K562 (cell line): ENCODE measurements at regions not wholly inside any gene's neighbourhood (a gene's known extent, or its start where the extent isn't known, plus 50 kb on each side); places are given as distances from the start of the nearest gene placed in this dataset.

ENCODE experiments used
- ATAC-seq: fragments of 200-7000 bp; cut with Tn5 transposase; 3 replicates; pipeline ENCODE4 v1.9.1; 2020; ENCODE audit warnings: moderate library complexity
- BruUV-seq: library from RNA; stranded (reverse); fragments of 400-500 nt; replicated peaks from 2 replicates; lab custom pipeline; 2021; lab: Mats Ljungman, UMichigan
- CTCF ChIA-PET: fragments of 300-600 bp; formaldehyde crosslinking; extraction: SDS; loops from one replicate; lab custom pipeline; 2021; ENCODE audit warnings: low intra/inter-chr PET ratio; lab: Yijun Ruan, JAX
- POLR2A ChIA-PET: fragments of 300-600, 350-650 bp; sonication (Branson Sonifier 250); formaldehyde crosslinking; extraction: SDS; loops from one replicate; lab custom pipeline; 2021; ENCODE audit warnings: antibody characterized with exemption, inconsistent platforms; lab: Yijun Ruan, JAX
- DNase-seq, 4 experiments: peaks; one replicate each; pipeline versions ENCODE4 v3.0.0 to v3.0.0-alpha.2; 2011 to 2018; ENCODE audit warnings: low spot score in 3 of 4, mixed read lengths in 3 of 4; ENCODE audit errors: extremely low read depth in 1 of 4
- FAIRE-seq: peaks from 2 replicates; lab custom pipeline; 2011; peaks lifted over from hg19 to GRCh38; lab: Jason Lieb, UNC
- H2AFZ ChIP-seq: 2 replicates; pipeline ENCODE4 v1.6.0; 2011; ENCODE audit warnings: low read depth, low read length, control low read depth, inconsistent platforms
- H3K27ac ChIP-seq: fragments of 200-600 bp; 3 replicates; pipeline ENCODE4 v1.8.0; 2011; ENCODE audit warnings: low read depth, mild to moderate bottlenecking, control low read depth, inconsistent platforms, low read length, moderate library complexity, mixed read lengths; ENCODE audit errors: extremely low read depth
- H3K27me3 ChIP-seq, 2 experiments: fragments of 300-600 bp in 1 of 2; 2 replicates in 1 of 2; 3 replicates in 1 of 2; pipeline versions ENCODE4 v1.6.0 to v1.8.0; 2011; ENCODE audit warnings: inconsistent platforms in 2 of 2, low read length in 2 of 2, mild to moderate bottlenecking in 1 of 2, mixed read lengths in 1 of 2, moderate library complexity in 1 of 2; ENCODE audit not compliant: control insufficient read depth in 2 of 2, insufficient read depth in 2 of 2
- H3K36me3 ChIP-seq: fragments of 300-600 bp; 3 replicates; pipeline ENCODE4 v1.8.0; 2011; ENCODE audit warnings: mild to moderate bottlenecking, low read length, inconsistent platforms; ENCODE audit not compliant: control insufficient read depth, insufficient read depth
- H3K4me1 ChIP-seq, 2 experiments: fragments of 200-600 bp in 1 of 2; replicated peaks in 1 of 2; 2 replicates in 1 of 2; 3 replicates in 1 of 2; pipeline versions ENCODE4 v1.5.1 to v1.8.0; 2011; ENCODE audit warnings: inconsistent platforms in 2 of 2, low read length in 2 of 2, mild to moderate bottlenecking in 1 of 2, mixed read lengths in 1 of 2, moderate library complexity in 1 of 2; ENCODE audit not compliant: control insufficient read depth in 2 of 2, insufficient read depth in 2 of 2
- H3K4me2 ChIP-seq: 2 replicates; pipeline ENCODE4 v1.6.1; 2011; ENCODE audit warnings: low read length, control low read depth, inconsistent platforms, mixed read lengths; ENCODE audit not compliant: insufficient read depth
- H3K4me3 ChIP-seq: fragments of 200-600 bp; sonication (generic), shearing (Covaris generic); 2 replicates; pipeline ENCODE4 v1.5.1; 2016; ENCODE audit warnings: control low read depth, inconsistent platforms
- H3K79me2 ChIP-seq: fragments of 200-600 bp; 3 replicates; pipeline ENCODE4 v1.8.0; 2011; ENCODE audit warnings: low read length, inconsistent platforms; ENCODE audit not compliant: control insufficient read depth, insufficient read depth
- H3K9ac ChIP-seq, 2 experiments: 2 replicates each; pipeline versions ENCODE4 v1.6.0 to v1.6.1; 2011; ENCODE audit warnings: low read depth in 2 of 2, low read length in 2 of 2, control low read depth in 1 of 2, inconsistent platforms in 1 of 2, mild to moderate bottlenecking in 1 of 2, mixed read lengths in 1 of 2; ENCODE audit not compliant: insufficient read depth in 1 of 2
- H3K9me1 ChIP-seq: one replicate; pipeline ENCODE4 v1.6.0; 2011; ENCODE audit warnings: inconsistent platforms, mild to moderate bottlenecking, low read length, moderate library complexity; ENCODE audit not compliant: control insufficient read depth, insufficient read depth
- H3K9me3 ChIP-seq: replicated peaks from 2 replicates; pipeline ENCODE4 v1.5.1; 2011; ENCODE audit warnings: low read depth, low read length, inconsistent platforms; ENCODE audit not compliant: control insufficient read depth, insufficient read depth
- H4K20me1 ChIP-seq: replicated peaks from 2 replicates; pipeline ENCODE4 v1.6.1; 2011; ENCODE audit warnings: low read length, inconsistent platforms, mixed read lengths; ENCODE audit not compliant: control insufficient read depth, insufficient read depth
- ARID2 ChIP-seq: fragments of 450-650 bp; IDR thresholded peaks from 2 replicates; pipeline ENCODE4 v1.6.1; 2017; ENCODE audit warnings: antibody characterized with exemption, mild to moderate bottlenecking
- ATF7 ChIP-seq: fragments of 450-650 bp; IDR thresholded peaks from 2 replicates; pipeline ENCODE4 v1.7.1; 2014; ENCODE audit warnings: mild to moderate bottlenecking, moderate library complexity
- CBX2 ChIP-seq: fragments of 200-600 bp; sonication (generic); IDR thresholded peaks from one replicate; pipeline ENCODE4 v1.6.1; 2012; ENCODE audit warnings: mild to moderate bottlenecking, low read length, inconsistent platforms; ENCODE audit not compliant: insufficient read depth, poor library complexity, severe bottlenecking
- CBX3 ChIP-seq, 2 experiments: IDR thresholded peaks; 1 replicate in 1 of 2; 2 replicates in 1 of 2; pipeline ENCODE4 v1.6.1; 2012; ENCODE audit warnings: inconsistent platforms in 2 of 2, low read length in 2 of 2, borderline replicate concordance in 1 of 2, control low read depth in 1 of 2
- CREBBP ChIP-seq: IDR thresholded peaks from one replicate; pipeline ENCODE4 v1.6.1; 2012; ENCODE audit warnings: low read depth, mild to moderate bottlenecking, control low read depth, inconsistent platforms, low read length
- ILF3 ChIP-seq: fragments of 450-650 bp; IDR thresholded peaks from 2 replicates; pipeline ENCODE4 v1.6.1; 2018; ENCODE audit warnings: antibody characterized with exemption, mild to moderate bottlenecking, moderate library complexity, borderline replicate concordance
- JUND ChIP-seq, 2 experiments: IDR thresholded peaks; 2 replicates in 1 of 2; 3 replicates in 1 of 2; pipeline ENCODE4 v1.6.1; 2011; ENCODE audit warnings: borderline replicate concordance in 2 of 2, low read depth in 2 of 2, low read length in 2 of 2, improper control_type of control experiment in 1 of 2, missing biosample characterization in 1 of 2, missing genetic modification characterization in 1 of 2, missing genetic modification reagents in 1 of 2
- MCM7 ChIP-seq, 2 experiments: fragments of 450-650 bp; IDR thresholded peaks; 2 replicates each; pipeline ENCODE4 v1.6.1; 2016 to 2018
- MYC ChIP-seq, 2 experiments: fragments of 250-450 bp in 1 of 2; sonication (Bioruptor Pico) in 1 of 2; IDR thresholded peaks; 2 replicates each; pipeline versions ENCODE4 v1.5.1 to v1.6.1; 2012 to 2021; ENCODE audit warnings: low read depth in 2 of 2, borderline replicate concordance in 1 of 2, improper control_type of control experiment in 1 of 2, low read length in 1 of 2, mild to moderate bottlenecking in 1 of 2, moderate library complexity in 1 of 2
- NFE2 ChIP-seq: IDR thresholded peaks from 2 replicates; pipeline ENCODE4 v1.6.1; 2014; ENCODE audit warnings: antibody characterized with exemption, low read depth
- NUFIP1 ChIP-seq: fragments of 450-650 bp; IDR thresholded peaks from 2 replicates; pipeline ENCODE4 v1.6.1; 2018; ENCODE audit not compliant: partially characterized antibody
- PTTG1 ChIP-seq: fragments of 450-650 bp; IDR thresholded peaks from 2 replicates; pipeline ENCODE4 v1.6.1; 2016; ENCODE audit warnings: low read depth, mild to moderate bottlenecking, missing genetic modification characterization, missing compliant biosample characterization
- SAP30 ChIP-seq: fragments of 200-600 bp; sonication (generic); IDR thresholded peaks from 2 replicates; pipeline ENCODE4 v1.6.1; 2012; ENCODE audit warnings: borderline replicate concordance, low read depth, mild to moderate bottlenecking, moderate library complexity, low read length, control low read depth, inconsistent platforms; ENCODE audit not compliant: insufficient read depth, poor library complexity, severe bottlenecking
- SRF ChIP-seq, 2 experiments: fragments of 250-450, 450-650 bp in 1 of 2; sonication (Bioruptor Pico) in 1 of 2; sonication (generic) in 1 of 2; formaldehyde crosslinking; IDR thresholded peaks; 2 replicates each; pipeline versions ENCODE4 v1.5.0 to v1.5.1; 2020 to 2022; ENCODE audit warnings: mild to moderate bottlenecking in 1 of 2, missing genetic modification reagents in 1 of 2
- ZFX ChIP-seq: sonication (generic); formaldehyde crosslinking; IDR thresholded peaks from 2 replicates; pipeline ENCODE4 v1.8.0; 2022; ENCODE audit warnings: mild to moderate bottlenecking, missing genetic modification reagents, moderate library complexity
- ZNF263 ChIP-seq: sonication (generic); formaldehyde crosslinking; IDR thresholded peaks from 2 replicates; pipeline ENCODE4 v1.8.0; 2022; ENCODE audit warnings: mild to moderate bottlenecking, missing genetic modification reagents, borderline replicate concordance
- ZNF668 ChIP-seq: fragments of 250-450 bp; sonication (Bioruptor Pico); IDR thresholded peaks from 2 replicates; pipeline ENCODE4 v1.8.0; 2022; ENCODE audit warnings: mild to moderate bottlenecking, inconsistent platforms
- WGBS: fragments of 100-300 bp; shearing (Covaris generic); methylation state at CpG from one replicate; pipeline ENCODE4 v1.1.6; 2016; ENCODE audit warnings: low coverage, mixed read lengths; ENCODE audit not compliant: insufficient coverage; ENCODE audit errors: missing lambda C conversion rate; 5-methylcytosine and 5-hydroxymethylcytosine counted together
- in situ Hi-C: fragments of 300-500 bp; cut with MboI; formaldehyde crosslinking; loops from 4 replicates; pipeline ENCODE4 v1.15.0; 2018; ENCODE audit warnings: inconsistent platforms, mixed read lengths
- intact Hi-C: fragments of 100-400 bp; cut with micrococcal nuclease; formaldehyde crosslinking; loops from 2 replicates; pipeline ENCODE4 v1.14.2; 2022
- TF ChIP-seq, protein P1 (sequence below): sonication (generic); formaldehyde crosslinking; IDR thresholded peaks from 2 replicates; pipeline ENCODE4 v1.8.1; 2022; ENCODE audit warnings: missing genetic modification reagents

DNA sequence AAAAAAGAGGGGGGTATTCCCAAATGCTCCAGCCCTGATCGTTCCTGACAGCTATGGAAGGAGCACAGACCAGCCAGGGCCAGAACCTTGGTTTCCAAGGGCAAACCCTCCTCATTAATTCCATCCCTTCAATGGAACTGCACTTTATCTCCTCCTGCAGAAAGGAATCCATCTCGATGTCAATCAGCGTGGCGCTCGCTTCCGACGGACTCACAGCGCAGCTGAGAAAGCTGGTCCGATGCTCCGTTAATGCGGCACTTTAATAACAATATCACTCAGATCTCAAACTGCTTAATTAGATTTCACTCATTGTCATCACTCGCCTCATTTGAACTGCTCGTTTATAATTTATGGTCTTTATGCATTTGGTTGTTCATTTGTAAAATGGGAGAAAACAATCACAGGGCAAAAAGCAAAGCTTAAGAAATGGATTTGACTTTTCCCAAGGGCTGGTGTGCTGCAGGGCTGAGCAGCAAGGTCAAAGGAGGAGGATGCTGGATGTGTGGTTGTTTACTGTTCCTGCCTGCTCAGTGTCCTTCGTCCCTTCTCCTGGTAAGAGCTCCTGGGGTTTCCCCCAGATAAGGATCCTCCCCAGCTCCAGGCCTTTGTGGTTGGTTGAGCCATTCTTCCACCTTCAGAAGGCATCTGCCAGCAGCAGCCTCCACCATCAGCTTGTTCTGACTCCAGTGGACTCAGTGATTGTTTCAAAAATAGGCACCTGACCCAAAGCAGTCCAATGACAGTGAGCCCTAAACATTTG, 152.7 kb downstream of the ANKRD60 start:
- BruUV-seq = no TSS peak
- DNase-seq = no peak
- H3K9ac ChIP-seq = no peak overlapping the region
- H3K9me3 ChIP-seq = no peaks in the 10 kb centered on the region
- no peak overlapping the region for H3K27ac ChIP-seq
- peaks cover 4 to 32% of the 10 kb centered on the region in 2 experiments; a peak in 3 of 5 replicates for H3K27me3 ChIP-seq
- H3K79me2 ChIP-seq = no peaks in the 10 kb centered on the region
- H2AFZ ChIP-seq = no peak overlapping the region
- intact Hi-C loops (no loop called here), in situ Hi-C loops (no loop called here)
- ATAC-seq = no peak
- WGBS = under 1% methylated on average over 13 of the region's 14 CpGs
- H3K4me1 ChIP-seq = no peaks in the 10 kb centered on the region
- H3K9me1 ChIP-seq = peaks cover 2% of the 10 kb centered on the region
- H3K4me2 ChIP-seq = no peak overlapping the region
- no peaks in the 10 kb centered on the region for H3K36me3 ChIP-seq
- no peak overlapping the region for H3K4me3 ChIP-seq
- peaks cover 6% of the 10 kb centered on the region; the same call in 1 of the 2 replicates for H4K20me1 ChIP-seq
- no peak for FAIRE-seq
- ChIA-PET POLR2A (interaction anchor here (0.6 to 1.0 kb wide), 3 partner anchors 12 to 110 kb away, joined by 3 read pairs; no protein-coding TSS in a partner anchor), CTCF (no interaction called here)
- TF ChIP-seq JUND (IDR thresholded peaks at IDR 0.05; ENCODE audit: borderline replicate concordance, low read depth, low read length) (no peak), JUND (tag; IDR thresholded peaks at IDR 0.05; ENCODE audit: borderline replicate concordance, low read depth, low read length) (no peak), NUFIP1 (no peak), MCM7 (IDR thresholded peaks at IDR 0.05) (no peak), ARID2 (no peak), MYC (IDR thresholded peaks at IDR 0.05; ENCODE audit: low read depth, low read length) (no peak), MYC (CRISPR knock-in tag; IDR thresholded peaks at IDR 0.05; ENCODE audit: borderline replicate concordance, low read depth) (no peak), CBX3 (IDR thresholded peaks at IDR 0.05; ENCODE audit: borderline replicate concordance in 1 of 2, low read length in 2 of 2) (no peak), PTTG1 (tag) (no peak), CREBBP (no peak), ATF7 (no peak), NFE2 (no peak), SAP30 (no peak), SRF (CRISPR knock-in tag; IDR thresholded peaks at IDR 0.05) (no peak), ZNF668 (no peak), ZNF263 (CRISPR knock-in tag) (no peak), ZFX (CRISPR knock-in tag) (no peak), ILF3 (no peak), CBX2 (no peak)
- TF ChIP-seq, protein P1, sequence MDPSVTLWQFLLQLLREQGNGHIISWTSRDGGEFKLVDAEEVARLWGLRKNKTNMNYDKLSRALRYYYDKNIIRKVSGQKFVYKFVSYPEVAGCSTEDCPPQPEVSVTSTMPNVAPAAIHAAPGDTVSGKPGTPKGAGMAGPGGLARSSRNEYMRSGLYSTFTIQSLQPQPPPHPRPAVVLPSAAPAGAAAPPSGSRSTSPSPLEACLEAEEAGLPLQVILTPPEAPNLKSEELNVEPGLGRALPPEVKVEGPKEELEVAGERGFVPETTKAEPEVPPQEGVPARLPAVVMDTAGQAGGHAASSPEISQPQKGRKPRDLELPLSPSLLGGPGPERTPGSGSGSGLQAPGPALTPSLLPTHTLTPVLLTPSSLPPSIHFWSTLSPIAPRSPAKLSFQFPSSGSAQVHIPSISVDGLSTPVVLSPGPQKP = no peak
